ENCODE measurements at regions not wholly inside any gene's neighbourhood (a gene's known extent, or its start where the extent isn't known, plus 50 kb on each side); places are given as distances from the start of the nearest gene placed in this dataset.

DNA sequence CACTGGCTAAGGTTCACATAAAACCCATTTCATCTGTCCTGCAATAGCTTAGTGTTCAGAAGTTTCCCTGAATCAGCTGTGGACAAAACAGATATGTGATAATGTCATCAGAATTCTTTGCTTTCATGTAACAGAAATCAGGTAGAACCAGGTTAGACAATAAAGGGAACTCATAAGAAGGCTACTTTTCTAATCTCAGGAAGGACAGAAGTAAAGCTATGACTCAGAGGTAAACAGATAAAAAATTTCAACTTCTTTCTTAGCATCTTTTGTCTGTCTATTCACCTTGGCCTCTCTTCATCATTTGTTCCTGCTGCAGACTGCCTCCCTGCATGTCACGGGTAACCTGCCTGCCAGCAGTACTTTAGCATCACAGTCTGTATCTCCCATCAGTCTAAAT is 643.1 kb downstream of the MECOM start (continued):
- no peak for TF ChIP-seq OVOL2 (CRISPR knock-in tag; IDR thresholded peaks at IDR 0.05; ENCODE audit: borderline replicate concordance)

- H3K27ac Mint-ChIP-seq = no peak overlapping the region
- peaks cover 4% of the 10 kb centered on the region for H3K9me3 Mint-ChIP-seq
- ATAC-seq = no peak
- TF ChIP-seq JAZF1 (CRISPR knock-in tag; IDR thresholded peaks at IDR 0.05) = no peak
- TF ChIP-seq NR1H2 (CRISPR knock-in tag; IDR thresholded peaks at IDR 0.05) = no peak
- TF ChIP-seq, protein P1, sequence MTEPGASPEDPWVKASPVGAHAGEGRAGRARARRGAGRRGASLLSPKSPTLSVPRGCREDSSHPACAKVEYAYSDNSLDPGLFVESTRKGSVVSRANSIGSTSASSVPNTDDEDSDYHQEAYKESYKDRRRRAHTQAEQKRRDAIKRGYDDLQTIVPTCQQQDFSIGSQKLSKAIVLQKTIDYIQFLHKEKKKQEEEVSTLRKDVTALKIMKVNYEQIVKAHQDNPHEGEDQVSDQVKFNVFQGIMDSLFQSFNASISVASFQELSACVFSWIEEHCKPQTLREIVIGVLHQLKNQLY (CRISPR knock-in tag; IDR thresholded peaks at IDR 0.05) = no peak
- TF ChIP-seq ZNF263 (CRISPR knock-in tag; IDR thresholded peaks at IDR 0.05; ENCODE audit: low read depth) = no peak
- TF ChIP-seq FOXK1 (CRISPR knock-in tag; IDR thresholded peaks at IDR 0.05) = no peak
- no peak for TF ChIP-seq SMAD3 (CRISPR knock-in tag; IDR thresholded peaks at IDR 0.05; ENCODE audit: borderline replicate concordance)
- TF ChIP-seq ELF4 (CRISPR knock-in tag; IDR thresholded peaks at IDR 0.05; ENCODE audit: low read depth) = no peak
- TF ChIP-seq NR2C2 (CRISPR knock-in tag; IDR thresholded peaks at IDR 0.05) = no peak
- TF ChIP-seq, protein P2, sequence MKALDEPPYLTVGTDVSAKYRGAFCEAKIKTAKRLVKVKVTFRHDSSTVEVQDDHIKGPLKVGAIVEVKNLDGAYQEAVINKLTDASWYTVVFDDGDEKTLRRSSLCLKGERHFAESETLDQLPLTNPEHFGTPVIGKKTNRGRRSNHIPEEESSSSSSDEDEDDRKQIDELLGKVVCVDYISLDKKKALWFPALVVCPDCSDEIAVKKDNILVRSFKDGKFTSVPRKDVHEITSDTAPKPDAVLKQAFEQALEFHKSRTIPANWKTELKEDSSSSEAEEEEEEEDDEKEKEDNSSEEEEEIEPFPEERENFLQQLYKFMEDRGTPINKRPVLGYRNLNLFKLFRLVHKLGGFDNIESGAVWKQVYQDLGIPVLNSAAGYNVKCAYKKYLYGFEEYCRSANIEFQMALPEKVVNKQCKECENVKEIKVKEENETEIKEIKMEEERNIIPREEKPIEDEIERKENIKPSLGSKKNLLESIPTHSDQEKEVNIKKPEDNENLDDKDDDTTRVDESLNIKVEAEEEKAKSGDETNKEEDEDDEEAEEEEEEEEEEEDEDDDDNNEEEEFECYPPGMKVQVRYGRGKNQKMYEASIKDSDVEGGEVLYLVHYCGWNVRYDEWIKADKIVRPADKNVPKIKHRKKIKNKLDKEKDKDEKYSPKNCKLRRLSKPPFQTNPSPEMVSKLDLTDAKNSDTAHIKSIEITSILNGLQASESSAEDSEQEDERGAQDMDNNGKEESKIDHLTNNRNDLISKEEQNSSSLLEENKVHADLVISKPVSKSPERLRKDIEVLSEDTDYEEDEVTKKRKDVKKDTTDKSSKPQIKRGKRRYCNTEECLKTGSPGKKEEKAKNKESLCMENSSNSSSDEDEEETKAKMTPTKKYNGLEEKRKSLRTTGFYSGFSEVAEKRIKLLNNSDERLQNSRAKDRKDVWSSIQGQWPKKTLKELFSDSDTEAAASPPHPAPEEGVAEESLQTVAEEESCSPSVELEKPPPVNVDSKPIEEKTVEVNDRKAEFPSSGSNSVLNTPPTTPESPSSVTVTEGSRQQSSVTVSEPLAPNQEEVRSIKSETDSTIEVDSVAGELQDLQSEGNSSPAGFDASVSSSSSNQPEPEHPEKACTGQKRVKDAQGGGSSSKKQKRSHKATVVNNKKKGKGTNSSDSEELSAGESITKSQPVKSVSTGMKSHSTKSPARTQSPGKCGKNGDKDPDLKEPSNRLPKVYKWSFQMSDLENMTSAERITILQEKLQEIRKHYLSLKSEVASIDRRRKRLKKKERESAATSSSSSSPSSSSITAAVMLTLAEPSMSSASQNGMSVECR (CRISPR knock-in tag; IDR thresholded peaks at IDR 0.05; ENCODE audit: borderline replicate concordance) = no peak
- no peak for TF ChIP-seq ZNF219 (CRISPR knock-in tag; IDR thresholded peaks at IDR 0.05; ENCODE audit: borderline replicate concordance)
- TF ChIP-seq GRHL2 (CRISPR knock-in tag; IDR thresholded peaks at IDR 0.05; ENCODE audit: insufficient replicate concordance, severe bottlenecking) = no peak
- no peak for TF ChIP-seq CREM (CRISPR knock-in tag; IDR thresholded peaks at IDR 0.05)
- TF ChIP-seq TP53 (CRISPR knock-in tag; IDR thresholded peaks at IDR 0.05) = no peak
- TF ChIP-seq ZNF396 (CRISPR knock-in tag; IDR thresholded peaks at IDR 0.05; ENCODE audit: borderline replicate concordance) = no peak
- H3K4me1 Mint-ChIP-seq = peaks cover 26% of the 10 kb centered on the region
- no peak overlapping the region for H3K4me3 Mint-ChIP-seq
- POLR2A ChIA-PET = no interaction called here
- H3K36me3 Mint-ChIP-seq = no peaks in the 10 kb centered on the region
- DNase-seq (ENCODE audit: low spot score) = no peak
- CTCF ChIA-PET = interaction anchor here (0.9 to 1.2 kb wide), 2 partner anchors 140 to 144 kb away, joined by 3 to 9 read pairs; no protein-coding TSS in a partner anchor
- H3K27me3 Mint-ChIP-seq (ENCODE audit: low read depth) = peaks cover 9% of the 10 kb centered on the region
Measured at GRCh38 chr3:169009453-169009852, 654.1 kb downstream of the MECOM start.

DNA sequence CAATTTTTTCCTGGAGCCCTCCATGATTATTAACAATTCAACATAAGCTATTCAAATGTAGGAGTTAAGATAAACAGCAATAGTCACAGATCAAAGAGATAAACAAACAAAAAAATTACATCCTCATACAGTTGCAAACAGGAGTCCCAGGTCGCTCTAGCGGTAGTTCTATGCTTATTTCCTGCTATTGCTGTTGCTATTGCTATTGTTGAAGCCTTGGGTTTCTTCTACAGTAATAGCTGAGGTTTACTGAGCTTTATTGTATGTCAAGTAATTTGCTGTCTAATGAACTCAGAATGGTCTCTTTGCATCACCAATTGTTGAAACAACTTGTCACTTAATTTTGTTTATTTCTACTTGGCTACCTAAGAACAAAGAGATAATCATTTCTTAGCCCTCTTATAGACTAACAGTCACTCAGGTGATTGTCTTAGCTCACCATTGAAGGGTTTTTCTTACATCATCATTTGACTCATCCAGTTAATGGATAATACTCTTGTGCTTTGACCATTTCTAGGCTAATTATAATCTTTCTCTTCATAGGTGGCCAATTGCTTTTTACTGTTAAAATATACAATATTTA is 654.6 kb downstream of the MECOM start:
- Mint-ChIP-seq H3K27ac (no peak overlapping the region), H3K4me1 (peaks cover 30% of the 10 kb centered on the region), H3K36me3 (no peaks in the 10 kb centered on the region), H3K9me3 (peaks cover 4% of the 10 kb centered on the region), H3K4me3 (no peak overlapping the region), H3K27me3 (ENCODE audit: low read depth) (peaks cover 11% of the 10 kb centered on the region)
- ATAC-seq (peak; percentile 78), DNase-seq (ENCODE audit: low spot score) (no peak)
- ChIA-PET POLR2A (no interaction called here), CTCF (interaction anchor here (1.2 kb wide), 1 partner anchor 144 kb away, joined by 9 read pairs; no protein-coding TSS in a partner anchor)
- TF ChIP-seq E2F5 (CRISPR knock-in tag; IDR thresholded peaks at IDR 0.05) (no peak), GABPB1 (CRISPR knock-in tag; IDR thresholded peaks at IDR 0.05) (no peak), AR (CRISPR knock-in tag; IDR thresholded peaks at IDR 0.05) (no peak), ZBTB21 (CRISPR knock-in tag; IDR thresholded peaks at IDR 0.05; ENCODE audit: borderline replicate concordance) (no peak), PRRX2 (CRISPR knock-in tag; IDR thresholded peaks at IDR 0.05) (no peak), NFATC4 (CRISPR knock-in tag; IDR thresholded peaks at IDR 0.05) (no peak)
- TF ChIP-seq, protein P3, sequence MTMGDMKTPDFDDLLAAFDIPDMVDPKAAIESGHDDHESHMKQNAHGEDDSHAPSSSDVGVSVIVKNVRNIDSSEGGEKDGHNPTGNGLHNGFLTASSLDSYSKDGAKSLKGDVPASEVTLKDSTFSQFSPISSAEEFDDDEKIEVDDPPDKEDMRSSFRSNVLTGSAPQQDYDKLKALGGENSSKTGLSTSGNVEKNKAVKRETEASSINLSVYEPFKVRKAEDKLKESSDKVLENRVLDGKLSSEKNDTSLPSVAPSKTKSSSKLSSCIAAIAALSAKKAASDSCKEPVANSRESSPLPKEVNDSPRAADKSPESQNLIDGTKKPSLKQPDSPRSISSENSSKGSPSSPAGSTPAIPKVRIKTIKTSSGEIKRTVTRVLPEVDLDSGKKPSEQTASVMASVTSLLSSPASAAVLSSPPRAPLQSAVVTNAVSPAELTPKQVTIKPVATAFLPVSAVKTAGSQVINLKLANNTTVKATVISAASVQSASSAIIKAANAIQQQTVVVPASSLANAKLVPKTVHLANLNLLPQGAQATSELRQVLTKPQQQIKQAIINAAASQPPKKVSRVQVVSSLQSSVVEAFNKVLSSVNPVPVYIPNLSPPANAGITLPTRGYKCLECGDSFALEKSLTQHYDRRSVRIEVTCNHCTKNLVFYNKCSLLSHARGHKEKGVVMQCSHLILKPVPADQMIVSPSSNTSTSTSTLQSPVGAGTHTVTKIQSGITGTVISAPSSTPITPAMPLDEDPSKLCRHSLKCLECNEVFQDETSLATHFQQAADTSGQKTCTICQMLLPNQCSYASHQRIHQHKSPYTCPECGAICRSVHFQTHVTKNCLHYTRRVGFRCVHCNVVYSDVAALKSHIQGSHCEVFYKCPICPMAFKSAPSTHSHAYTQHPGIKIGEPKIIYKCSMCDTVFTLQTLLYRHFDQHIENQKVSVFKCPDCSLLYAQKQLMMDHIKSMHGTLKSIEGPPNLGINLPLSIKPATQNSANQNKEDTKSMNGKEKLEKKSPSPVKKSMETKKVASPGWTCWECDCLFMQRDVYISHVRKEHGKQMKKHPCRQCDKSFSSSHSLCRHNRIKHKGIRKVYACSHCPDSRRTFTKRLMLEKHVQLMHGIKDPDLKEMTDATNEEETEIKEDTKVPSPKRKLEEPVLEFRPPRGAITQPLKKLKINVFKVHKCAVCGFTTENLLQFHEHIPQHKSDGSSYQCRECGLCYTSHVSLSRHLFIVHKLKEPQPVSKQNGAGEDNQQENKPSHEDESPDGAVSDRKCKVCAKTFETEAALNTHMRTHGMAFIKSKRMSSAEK (CRISPR knock-in tag; IDR thresholded peaks at IDR 0.05; ENCODE audit: borderline replicate concordance) = no peak
